OCI-LY3 (cell line): ENCODE measurements at regions not wholly inside any gene's neighbourhood (a gene's known extent, or its start where the extent isn't known, plus 50 kb on each side); places are given as distances from the start of the nearest gene placed in this dataset.
A peak's percentile ranks its signal among the peaks of the same experiment; 100 is the strongest.

Source experiments
- H2AFZ ChIP-seq: fragments of 200-600, 300-600 bp; shearing (Covaris generic); 2 replicates; pipeline ENCODE4 v1.6.0; 2014; ENCODE audit warnings: antibody characterized with exemption, low read depth, low read length
- H3K27ac ChIP-seq: fragments of 200-600, 300-600 bp; sonication (generic); 2 replicates; pipeline ENCODE4 v1.5.1; 2014; ENCODE audit warnings: mild to moderate bottlenecking, low read length, moderate library complexity, mixed read lengths
- H3K27me3 ChIP-seq: fragments of 200-600, 300-600 bp; sonication (generic); 2 replicates; pipeline ENCODE4 v1.6.1; 2014; ENCODE audit warnings: low read depth, low read length, mixed read lengths
- H3K36me3 ChIP-seq: fragments of 200-600, 300-600 bp; sonication (generic); replicated peaks from 2 replicates; pipeline ENCODE3; 2014; ENCODE audit warnings: low read depth, low read length, mixed read lengths
- H3K4me1 ChIP-seq: fragments of 300-600, 200-600 bp; sonication (generic); 2 replicates; pipeline ENCODE4 v1.6.1; 2014; ENCODE audit warnings: low read length, mixed read lengths
- H3K4me2 ChIP-seq: fragments of 200-600, 300-600 bp; sonication (generic); 2 replicates; pipeline ENCODE4 v1.6.1; 2014; ENCODE audit warnings: low read length, mixed read lengths
- H3K4me3 ChIP-seq: fragments of 300-600, 200-600 bp; sonication (generic); 2 replicates; pipeline ENCODE4 v1.5.1; 2014; ENCODE audit warnings: antibody characterized with exemption, mild to moderate bottlenecking, low read length, moderate library complexity
- H3K79me2 ChIP-seq: fragments of 300-600, 200-600 bp; shearing (Covaris generic); 2 replicates; pipeline ENCODE4 v1.6.1; 2014; ENCODE audit warnings: mild to moderate bottlenecking, low read length, mixed read lengths
- H3K9ac ChIP-seq: fragments of 300-600, 200-600 bp; shearing (Covaris generic); 2 replicates; pipeline ENCODE4 v1.6.0; 2014; ENCODE audit warnings: mild to moderate bottlenecking, low read length, moderate library complexity
- H3K9me3 ChIP-seq: fragments of 200-600, 300-600 bp; shearing (Covaris generic); 2 replicates; pipeline ENCODE4 v1.6.1; 2014; ENCODE audit warnings: low read length, mixed read lengths; ENCODE audit not compliant: insufficient read depth
- H4K20me1 ChIP-seq: fragments of 200-600, 300-600 bp; sonication (generic); 2 replicates; pipeline ENCODE4 v1.6.1; 2016; ENCODE audit warnings: low read length, mixed read lengths; ENCODE audit not compliant: insufficient read depth
- EZH2phosphoT487 ChIP-seq: fragments of 200-600 bp; shearing (Covaris generic); IDR thresholded peaks from 2 replicates; pipeline ENCODE4 v1.6.1; 2018; ENCODE audit warnings: antibody characterized with exemption, mixed run types, low read depth
- TF ChIP-seq, protein P1 (sequence below): fragments of 200-600, 300-600 bp; sonication (generic); IDR thresholded peaks from 2 replicates; pipeline ENCODE4 v1.5.1; 2014; ENCODE audit warnings: antibody characterized with exemption, low read length, low read depth

- Histone ChIP-seq H2AFZ (no peak overlapping the region), H3K9me3 (no peaks in the 10 kb centered on the region), H3K9ac (no peak overlapping the region), H3K36me3 (no peaks in the 10 kb centered on the region), H3K27me3 (no peaks in the 10 kb centered on the region), H4K20me1 (no peaks in the 10 kb centered on the region), H3K4me1 (peaks cover 21% of the 10 kb centered on the region), H3K4me2 (no peak overlapping the region), H3K27ac (no peak overlapping the region), H3K4me3 (no peak overlapping the region), H3K79me2 (no peaks in the 10 kb centered on the region)
- no peak for TF ChIP-seq EZH2phosphoT487
- TF ChIP-seq, protein P1, sequence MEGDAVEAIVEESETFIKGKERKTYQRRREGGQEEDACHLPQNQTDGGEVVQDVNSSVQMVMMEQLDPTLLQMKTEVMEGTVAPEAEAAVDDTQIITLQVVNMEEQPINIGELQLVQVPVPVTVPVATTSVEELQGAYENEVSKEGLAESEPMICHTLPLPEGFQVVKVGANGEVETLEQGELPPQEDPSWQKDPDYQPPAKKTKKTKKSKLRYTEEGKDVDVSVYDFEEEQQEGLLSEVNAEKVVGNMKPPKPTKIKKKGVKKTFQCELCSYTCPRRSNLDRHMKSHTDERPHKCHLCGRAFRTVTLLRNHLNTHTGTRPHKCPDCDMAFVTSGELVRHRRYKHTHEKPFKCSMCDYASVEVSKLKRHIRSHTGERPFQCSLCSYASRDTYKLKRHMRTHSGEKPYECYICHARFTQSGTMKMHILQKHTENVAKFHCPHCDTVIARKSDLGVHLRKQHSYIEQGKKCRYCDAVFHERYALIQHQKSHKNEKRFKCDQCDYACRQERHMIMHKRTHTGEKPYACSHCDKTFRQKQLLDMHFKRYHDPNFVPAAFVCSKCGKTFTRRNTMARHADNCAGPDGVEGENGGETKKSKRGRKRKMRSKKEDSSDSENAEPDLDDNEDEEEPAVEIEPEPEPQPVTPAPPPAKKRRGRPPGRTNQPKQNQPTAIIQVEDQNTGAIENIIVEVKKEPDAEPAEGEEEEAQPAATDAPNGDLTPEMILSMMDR: no peak; the same call in 1 of the 2 replicates
Observed at GRCh38 chr6:169121013-169121412, 132.6 kb downstream of the THBS2 start.

DNA sequence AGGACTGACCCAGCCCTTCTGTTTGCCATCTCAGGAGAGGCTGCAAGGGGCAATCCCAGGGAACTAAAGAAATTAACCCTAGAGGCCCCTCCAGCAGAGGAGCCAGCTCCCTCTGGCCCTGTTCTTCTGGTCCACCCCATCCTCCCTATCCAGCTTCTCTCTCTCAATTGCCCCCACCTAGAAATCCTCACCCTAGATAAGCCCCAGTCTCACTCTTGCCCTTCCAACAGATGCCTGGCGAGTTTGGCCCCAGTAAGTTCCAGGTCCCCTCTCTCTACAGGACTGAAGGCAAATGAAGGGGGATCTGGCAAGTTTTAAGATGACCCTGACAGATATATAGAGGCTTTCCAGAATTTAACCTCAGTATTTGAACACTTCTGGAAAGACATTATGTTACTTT is 134.0 kb downstream of the THBS2 start:
- peaks cover 32% of the 10 kb centered on the region for H3K4me1 ChIP-seq
- H4K20me1 ChIP-seq: no peaks in the 10 kb centered on the region
- H3K27ac ChIP-seq: no peak overlapping the region
- H3K36me3 ChIP-seq: no peaks in the 10 kb centered on the region
- H3K9ac ChIP-seq: no peak overlapping the region
- H3K4me3 ChIP-seq: no peak overlapping the region
- no peak overlapping the region for H3K4me2 ChIP-seq
- no peaks in the 10 kb centered on the region for H3K27me3 ChIP-seq
- H3K79me2 ChIP-seq: no peaks in the 10 kb centered on the region
- H2AFZ ChIP-seq: no peak overlapping the region
- TF ChIP-seq, protein P1: no peak
- no peak for TF ChIP-seq EZH2phosphoT487
- no peaks in the 10 kb centered on the region for H3K9me3 ChIP-seq

DNA sequence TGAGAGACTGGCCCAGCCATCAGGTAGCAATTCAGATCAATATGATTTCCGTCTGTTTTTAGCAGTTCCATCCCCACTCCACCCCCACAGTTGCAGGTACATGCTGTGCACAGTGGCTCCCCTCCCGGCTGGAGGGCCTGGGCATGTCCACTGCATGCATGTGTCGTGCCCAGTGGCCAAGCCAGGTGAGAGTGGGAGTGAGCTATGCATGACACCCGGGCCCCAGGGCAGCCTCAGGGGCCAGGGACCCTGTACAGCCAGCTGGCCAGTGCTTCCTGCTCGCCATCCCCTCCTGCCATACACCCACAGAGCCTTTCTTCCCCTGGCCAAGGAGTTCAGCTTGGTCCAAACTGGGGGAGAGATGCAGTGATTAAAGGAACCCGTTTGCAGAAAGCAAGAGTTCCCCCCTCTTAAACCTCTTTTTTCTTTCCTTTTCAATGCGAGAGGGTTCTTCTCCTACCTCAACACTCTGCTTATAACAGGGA is 135.3 kb downstream of the THBS2 start:
- Histone ChIP-seq H3K4me2 (peak overlapping the region; percentile 62), H3K4me1 (peaks cover 35% of the 10 kb centered on the region), H2AFZ (no peak overlapping the region), H3K36me3 (no peaks in the 10 kb centered on the region), H3K9me3 (no peaks in the 10 kb centered on the region), H3K4me3 (no peak overlapping the region), H3K27me3 (no peaks in the 10 kb centered on the region), H4K20me1 (no peaks in the 10 kb centered on the region), H3K9ac (no peak overlapping the region), H3K79me2 (no peaks in the 10 kb centered on the region), H3K27ac (no peak overlapping the region)
- TF ChIP-seq EZH2phosphoT487: no peak
- TF ChIP-seq, protein P1: no peak

- Histone ChIP-seq H2AFZ (no peak overlapping the region), H3K36me3 (no peaks in the 10 kb centered on the region), H3K9me3 (no peaks in the 10 kb centered on the region), H4K20me1 (no peaks in the 10 kb centered on the region), H3K4me3 (0 out of 2 replicates have a peak overlapping the region, but pooled peaks have one; percentile 15), H3K27ac (no peak overlapping the region), H3K27me3 (no peaks in the 10 kb centered on the region), H3K4me2 (peak overlapping the region; percentile 62), H3K9ac (no peak overlapping the region), H3K4me1 (peaks cover 42% of the 10 kb centered on the region), H3K79me2 (no peaks in the 10 kb centered on the region)
- no peak for TF ChIP-seq EZH2phosphoT487
- TF ChIP-seq, protein P1: no peak
Observed at GRCh38 chr6:169117663-169118062, 136.0 kb downstream of the THBS2 start.
